Spinal cord (tissue), 9 donors: ENCODE measurements at regions not wholly inside any gene's neighbourhood (a gene's known extent, or its start where the extent isn't known, plus 50 kb on each side); places are given as distances from the start of the nearest gene placed in this dataset.

Experiments used
- DNase-seq, 6 donors: peaks; one replicate each; pipeline versions ENCODE4 v3.0.0 to v3.0.0-alpha.2; 2013 to 2015; ENCODE audit warnings: low spot score in 6 of 6, low read depth in 4 of 6
- H3K27ac ChIP-seq: one replicate; pipeline ENCODE4 v1.5.1; 2013; ENCODE audit warnings: low read depth, low read length, control low read depth
- H3K27me3 ChIP-seq: one replicate; pipeline ENCODE4 v1.6.1; 2013; ENCODE audit warnings: low read length; ENCODE audit not compliant: control insufficient read depth, insufficient read depth
- H3K36me3 ChIP-seq: one replicate; pipeline ENCODE4 v1.6.1; 2013; ENCODE audit warnings: low read length; ENCODE audit not compliant: control insufficient read depth, insufficient read depth
- H3K4me1 ChIP-seq: one replicate; pipeline ENCODE4 v1.6.1; 2013; ENCODE audit warnings: low read length; ENCODE audit not compliant: control insufficient read depth, insufficient read depth
- H3K4me3 ChIP-seq: one replicate; pipeline ENCODE4 v1.5.1; 2013; ENCODE audit warnings: low read depth, low read length, control low read depth
- H3K9me3 ChIP-seq: one replicate; pipeline ENCODE4 v1.6.1; 2013; ENCODE audit warnings: low read length; ENCODE audit not compliant: control insufficient read depth, insufficient read depth
- WGBS: methylation state at CpG from one replicate; pipeline ENCODE4 v1.1.5; 2013; ENCODE audit warnings: missing lambda C conversion rate; ENCODE audit not compliant: insufficient coverage; 5-methylcytosine and 5-hydroxymethylcytosine counted together
- donor health status: healthy.

- Histone ChIP-seq H3K9me3 (no peaks in the 10 kb centered on the region), H3K27me3 (no peaks in the 10 kb centered on the region), H3K27ac (no peak overlapping the region), H3K4me3 (no peak overlapping the region), H3K4me1 (no peaks in the 10 kb centered on the region), H3K36me3 (no peaks in the 10 kb centered on the region)
- DNase-seq: no peak
- 65% methylated on average over 2 of the region's 2 CpGs for WGBS
These were observed 359.4 kb downstream of the HINT1 start for GRCh38 chr5:130805648-130806047.

DNA sequence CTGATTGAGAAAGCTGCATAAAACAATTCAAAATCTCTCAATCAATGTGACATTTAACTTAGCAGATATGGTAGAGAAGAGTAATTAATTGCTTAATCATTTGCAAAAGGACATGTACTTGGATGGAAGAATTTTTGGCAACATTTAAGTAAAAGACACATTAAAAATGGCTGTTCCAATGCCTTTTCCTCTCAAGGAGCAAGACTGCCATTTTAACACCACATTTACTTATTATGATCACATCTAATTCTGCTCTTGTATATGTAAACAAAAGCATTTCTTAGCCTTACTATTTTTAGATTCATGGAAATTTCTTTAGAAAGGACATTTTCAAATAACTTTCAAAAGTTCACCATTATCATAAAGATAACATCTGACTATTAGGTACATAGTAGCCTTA is 360.0 kb downstream of the HINT1 start:
- Histone ChIP-seq H3K4me1 (no peaks in the 10 kb centered on the region), H3K9me3 (no peaks in the 10 kb centered on the region), H3K36me3 (no peaks in the 10 kb centered on the region), H3K27me3 (no peaks in the 10 kb centered on the region), H3K27ac (no peak overlapping the region), H3K4me3 (no peak overlapping the region)
- DNase-seq: no peak

DNA sequence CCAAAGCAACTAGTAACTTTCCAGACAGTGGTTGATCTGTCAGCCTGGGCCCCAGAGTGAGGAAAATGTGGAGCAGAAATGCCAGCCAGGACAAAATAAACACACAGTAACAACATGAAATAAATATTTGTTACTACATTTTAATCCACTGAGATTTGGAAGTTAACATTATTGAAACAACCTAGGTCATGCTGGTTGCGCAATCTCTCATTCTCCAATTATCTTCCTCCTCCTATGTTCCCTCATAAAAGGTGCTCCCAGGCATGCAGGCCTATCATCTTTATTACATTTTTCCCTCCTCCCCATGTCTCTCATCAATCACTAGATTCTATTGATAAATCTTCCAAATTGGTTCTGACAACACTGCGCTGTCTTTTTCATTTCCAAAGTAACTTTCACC is 363.1 kb downstream of the HINT1 start:
- no peak overlapping the region for H3K4me3 ChIP-seq
- no peaks in the 10 kb centered on the region for H3K27me3 ChIP-seq
- H3K27ac ChIP-seq: no peak overlapping the region
- no peaks in the 10 kb centered on the region for H3K9me3 ChIP-seq
- no peaks in the 10 kb centered on the region for H3K4me1 ChIP-seq
- no peaks in the 10 kb centered on the region for H3K36me3 ChIP-seq
- WGBS: 90% methylated on average over 2 of the region's 2 CpGs
- no peak for DNase-seq

DNA sequence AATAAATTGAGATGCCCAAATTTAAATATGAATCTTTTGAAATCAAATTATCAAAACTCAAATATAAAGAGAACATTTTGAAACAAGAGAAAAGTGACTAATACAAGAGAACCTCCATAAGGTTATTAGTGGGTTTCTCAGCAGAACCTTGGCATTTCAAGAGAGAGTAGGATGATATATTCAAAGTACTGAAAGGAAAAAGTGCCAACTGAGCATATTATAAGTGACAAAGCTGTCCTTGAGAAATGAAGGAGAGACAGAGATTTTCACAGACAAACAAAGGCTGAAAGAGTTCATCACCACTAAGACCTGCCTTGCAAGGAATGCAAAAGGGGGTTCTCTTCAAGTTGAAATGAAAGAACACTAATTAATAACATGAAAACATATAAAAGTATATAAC is 366.0 kb downstream of the HINT1 start:
- H3K36me3 ChIP-seq: no peaks in the 10 kb centered on the region
- no peak overlapping the region for H3K27ac ChIP-seq
- no peaks in the 10 kb centered on the region for H3K9me3 ChIP-seq
- H3K4me1 ChIP-seq: no peaks in the 10 kb centered on the region
- no peak for DNase-seq
- no peak overlapping the region for H3K4me3 ChIP-seq
- no peaks in the 10 kb centered on the region for H3K27me3 ChIP-seq

DNA sequence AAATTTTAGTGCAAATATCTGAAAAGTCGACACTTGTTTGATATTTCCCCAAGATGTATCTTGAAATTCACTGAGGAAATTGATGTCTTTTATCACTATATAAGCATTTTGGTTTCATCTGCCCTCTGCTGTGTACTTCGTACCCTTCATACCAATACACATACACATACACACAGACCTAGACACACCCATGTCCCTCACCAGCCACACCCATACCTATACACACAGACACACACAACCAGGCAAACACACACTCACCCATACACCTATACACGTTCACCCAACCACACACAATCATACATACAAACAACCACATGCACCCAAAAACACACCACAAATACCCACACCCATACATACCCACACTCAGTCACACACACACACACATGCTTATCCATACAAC is 367.8 kb downstream of the HINT1 start:
- no peak for DNase-seq
- Histone ChIP-seq H3K36me3 (no peaks in the 10 kb centered on the region), H3K27ac (no peak overlapping the region), H3K4me3 (no peak overlapping the region), H3K9me3 (no peaks in the 10 kb centered on the region), H3K4me1 (no peaks in the 10 kb centered on the region), H3K27me3 (no peaks in the 10 kb centered on the region)
- WGBS: 87% methylated on average over 2 of the region's 3 CpGs

DNA sequence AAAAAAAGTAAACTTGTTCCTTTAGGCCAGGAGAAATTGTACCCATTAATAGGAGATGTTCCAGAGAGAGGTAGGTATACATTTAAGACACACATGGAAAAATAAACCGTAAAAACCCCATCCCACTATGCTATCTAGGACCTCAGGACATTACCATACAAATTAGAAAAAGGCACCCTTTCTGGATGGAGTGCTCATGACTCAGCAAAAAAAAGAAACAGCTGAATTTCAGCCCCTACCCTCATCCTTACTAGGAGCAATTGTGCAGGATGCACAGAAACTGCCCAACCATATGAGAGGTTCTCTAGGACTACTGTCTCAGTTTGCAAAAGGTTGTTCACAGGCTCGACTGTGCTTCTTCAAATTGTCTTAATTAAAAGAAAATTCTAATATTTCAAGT is 368.2 kb downstream of the HINT1 start:
- no CpG with 5 or more reads among the region's 2 CpGs for WGBS
- Histone ChIP-seq H3K4me3 (no peak overlapping the region), H3K27ac (no peak overlapping the region), H3K9me3 (no peaks in the 10 kb centered on the region), H3K27me3 (no peaks in the 10 kb centered on the region), H3K36me3 (no peaks in the 10 kb centered on the region), H3K4me1 (no peaks in the 10 kb centered on the region)
- no peak for DNase-seq

DNA sequence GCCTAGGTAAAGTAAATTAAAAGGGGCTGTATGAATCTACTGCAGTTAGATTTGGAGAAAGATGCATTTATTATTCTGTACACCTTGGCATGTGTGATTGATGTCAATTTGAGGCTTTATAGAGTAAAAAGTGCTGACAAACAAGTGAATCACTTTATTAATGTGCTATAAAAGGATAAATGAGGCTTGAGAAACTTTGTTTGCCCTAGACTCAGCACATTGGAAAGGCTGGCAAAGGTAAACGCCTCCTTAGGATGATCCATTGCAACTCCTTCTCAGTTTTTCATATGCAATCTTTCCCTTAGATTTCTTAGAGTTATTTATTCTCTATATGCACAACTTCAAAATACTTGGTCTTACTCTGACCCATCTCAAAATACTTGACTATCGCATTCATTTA is 369.0 kb downstream of the HINT1 start:
- no peaks in the 10 kb centered on the region for H3K27me3 ChIP-seq
- no peaks in the 10 kb centered on the region for H3K9me3 ChIP-seq
- no peaks in the 10 kb centered on the region for H3K4me1 ChIP-seq
- WGBS: no CpG with 5 or more reads among the region's 2 CpGs
- peak in 1 of 6 donors; percentile 23 for DNase-seq
- H3K27ac ChIP-seq: no peak overlapping the region
- no peaks in the 10 kb centered on the region for H3K36me3 ChIP-seq
- H3K4me3 ChIP-seq: no peak overlapping the region

DNA sequence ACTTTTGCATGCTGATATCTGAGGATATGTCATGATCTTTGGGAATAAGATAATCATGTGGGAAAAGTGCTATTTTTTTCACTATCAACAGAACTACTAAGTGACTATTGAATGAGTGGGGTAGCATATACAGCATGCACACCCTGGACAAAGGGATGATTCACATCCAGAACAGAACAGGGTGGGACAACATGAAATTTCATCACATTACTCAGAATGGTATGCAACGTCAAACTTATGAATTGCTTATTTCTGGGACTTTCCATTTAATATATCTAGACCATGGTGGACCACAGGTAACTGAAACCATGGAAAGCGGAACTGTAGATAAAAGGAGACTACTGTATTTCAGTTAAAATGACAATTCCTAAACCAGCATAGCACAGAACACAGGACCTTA is 370.0 kb downstream of the HINT1 start:
- Histone ChIP-seq H3K4me3 (no peak overlapping the region), H3K9me3 (no peaks in the 10 kb centered on the region), H3K27me3 (no peaks in the 10 kb centered on the region), H3K4me1 (no peaks in the 10 kb centered on the region), H3K36me3 (no peaks in the 10 kb centered on the region), H3K27ac (no peak overlapping the region)
- no CpG with 5 or more reads among the region's 2 CpGs for WGBS
- DNase-seq: no peak

DNA sequence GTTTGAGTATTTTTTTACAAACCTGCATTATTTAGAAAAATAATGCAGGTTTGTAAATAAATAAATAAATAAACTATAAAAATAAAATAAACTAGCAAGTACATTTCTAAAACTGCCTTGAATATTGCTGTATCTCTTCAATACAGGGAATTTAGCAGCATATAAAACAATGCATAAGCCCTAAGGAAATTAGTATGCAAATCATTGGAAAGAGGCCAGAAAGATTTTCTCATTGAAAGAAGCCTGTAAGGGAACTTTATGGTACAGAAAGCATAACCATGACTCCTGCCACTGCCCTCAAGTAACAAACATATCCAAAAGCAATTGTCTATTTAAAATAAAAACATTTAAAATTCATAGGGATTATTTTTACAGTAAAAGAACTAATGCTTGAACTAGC is 387.3 kb downstream of the HINT1 start:
- H3K27ac ChIP-seq: no peak overlapping the region
- no peaks in the 10 kb centered on the region for H3K9me3 ChIP-seq
- peak in 1 of 6 donors; percentile 51 for DNase-seq
- no peaks in the 10 kb centered on the region for H3K36me3 ChIP-seq
- no peaks in the 10 kb centered on the region for H3K4me1 ChIP-seq
- no peak overlapping the region for H3K4me3 ChIP-seq
- H3K27me3 ChIP-seq: no peaks in the 10 kb centered on the region

GRCh38 chr5:130773813-130774212 is 391.2 kb downstream of the HINT1 start:
- Histone ChIP-seq H3K27ac (no peak overlapping the region), H3K9me3 (no peaks in the 10 kb centered on the region), H3K27me3 (no peaks in the 10 kb centered on the region), H3K4me1 (no peaks in the 10 kb centered on the region), H3K4me3 (no peak overlapping the region), H3K36me3 (no peaks in the 10 kb centered on the region)
- DNase-seq: no peak
- no CpG with 5 or more reads among the region's 3 CpGs for WGBS

- whole genome bisulfite sequencing: no CpG with 5 or more reads among the region's 1 CpG
- no peak overlapping the region for H3K4me3 ChIP-seq
- no peak for DNase-seq
- no peaks in the 10 kb centered on the region for H3K4me1 ChIP-seq
- no peaks in the 10 kb centered on the region for H3K36me3 ChIP-seq
- no peaks in the 10 kb centered on the region for H3K27me3 ChIP-seq
- no peak overlapping the region for H3K27ac ChIP-seq
- no peaks in the 10 kb centered on the region for H3K9me3 ChIP-seq
These were observed 403.0 kb downstream of the HINT1 start for GRCh38 chr5:130762031-130762430.
